Prostate gland (tissue), 2 donors: ENCODE measurements at regions not wholly inside any gene's neighbourhood (a gene's known extent, or its start where the extent isn't known, plus 50 kb on each side); places are given as distances from the start of the nearest gene placed in this dataset.

ENCODE experiments used
- DNase-seq: peaks from one replicate; pipeline ENCODE4 v3.0.0-alpha.2; 2019; ENCODE audit warnings: low spot score
- H3K27ac ChIP-seq, 2 donors: fragments of 200-600 bp; sonication (generic); 2 replicates each; pipeline ENCODE4 v1.5.1; 2017 to 2019
- H3K27me3 ChIP-seq: fragments of 200-600 bp; sonication (generic); replicated peaks from 2 replicates; pipeline ENCODE4 v1.5.1; 2019; ENCODE audit not compliant: insufficient read depth
- H3K36me3 ChIP-seq, 2 donors: fragments of 200-600 bp; sonication (generic); 1 replicate in 1 of 2; 2 replicates in 1 of 2; pipeline versions ENCODE4 v1.5.1 to v1.8.1; 2017 to 2019
- H3K4me1 ChIP-seq: fragments of 200-600 bp; sonication (generic); replicated peaks from 2 replicates; pipeline ENCODE4 v1.5.1; 2019
- H3K4me3 ChIP-seq, 2 donors: fragments of 200-600 bp; sonication (generic); 2 replicates each; pipeline ENCODE4 v1.5.1; 2017 to 2019
- H3K9me3 ChIP-seq: fragments of 200-600 bp; sonication (generic); 2 replicates; pipeline ENCODE4 v1.5.1; 2017
- POLR2A ChIP-seq: fragments of 450-650 bp; IDR thresholded peaks from one replicate; pipeline ENCODE4 v1.6.1; 2016; ENCODE audit warnings: antibody characterized with exemption, mild to moderate bottlenecking
- POLR2AphosphoS5 ChIP-seq: sonication (generic); formaldehyde crosslinking; IDR thresholded peaks from one replicate; pipeline ENCODE4 v1.6.1; 2017; ENCODE audit warnings: antibody characterized with exemption
- WGBS: methylation state at CpG from one replicate; pipeline ENCODE4 v1.1.5; 2018; 5-methylcytosine and 5-hydroxymethylcytosine counted together
- intact Hi-C: fragments of 100-400 bp; cut with DNase I; formaldehyde crosslinking; loops from one replicate; pipeline ENCODE4 v1.14.2; 2022
- TF ChIP-seq, protein P1 (sequence below), 4 experiments: fragments of 200-600 bp in 2 of 4; fragments of 450-650 bp in 2 of 4; sonication (generic) in 2 of 4; IDR thresholded peaks; 1 replicate in 3 of 4; 2 replicates in 1 of 4; pipeline ENCODE4 v1.5.1; 2016 to 2019; ENCODE audit warnings: antibody characterized with exemption in 4 of 4, mild to moderate bottlenecking in 2 of 4, moderate library complexity in 2 of 4

DNA sequence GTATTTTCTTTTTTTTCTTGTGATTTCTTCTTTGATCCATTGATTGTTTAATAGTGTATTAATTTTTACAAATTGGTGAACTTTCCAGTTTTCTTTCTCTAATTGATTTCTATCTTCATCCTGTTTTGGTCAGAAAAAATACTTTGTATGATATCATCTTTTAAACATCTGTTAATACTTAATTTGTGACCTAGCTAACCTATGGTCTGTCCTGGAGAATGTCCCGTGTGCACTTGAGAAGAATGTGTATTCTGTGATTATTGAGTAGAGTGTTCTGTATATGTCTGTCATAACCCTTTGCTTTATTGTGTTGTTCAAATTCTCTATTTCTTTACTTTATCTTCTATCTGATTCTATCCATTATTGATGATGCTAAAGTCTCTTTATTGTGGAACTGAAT, 65.8 kb upstream of the ZEB1 start:
- no peak overlapping the region for H3K27ac ChIP-seq

DNA sequence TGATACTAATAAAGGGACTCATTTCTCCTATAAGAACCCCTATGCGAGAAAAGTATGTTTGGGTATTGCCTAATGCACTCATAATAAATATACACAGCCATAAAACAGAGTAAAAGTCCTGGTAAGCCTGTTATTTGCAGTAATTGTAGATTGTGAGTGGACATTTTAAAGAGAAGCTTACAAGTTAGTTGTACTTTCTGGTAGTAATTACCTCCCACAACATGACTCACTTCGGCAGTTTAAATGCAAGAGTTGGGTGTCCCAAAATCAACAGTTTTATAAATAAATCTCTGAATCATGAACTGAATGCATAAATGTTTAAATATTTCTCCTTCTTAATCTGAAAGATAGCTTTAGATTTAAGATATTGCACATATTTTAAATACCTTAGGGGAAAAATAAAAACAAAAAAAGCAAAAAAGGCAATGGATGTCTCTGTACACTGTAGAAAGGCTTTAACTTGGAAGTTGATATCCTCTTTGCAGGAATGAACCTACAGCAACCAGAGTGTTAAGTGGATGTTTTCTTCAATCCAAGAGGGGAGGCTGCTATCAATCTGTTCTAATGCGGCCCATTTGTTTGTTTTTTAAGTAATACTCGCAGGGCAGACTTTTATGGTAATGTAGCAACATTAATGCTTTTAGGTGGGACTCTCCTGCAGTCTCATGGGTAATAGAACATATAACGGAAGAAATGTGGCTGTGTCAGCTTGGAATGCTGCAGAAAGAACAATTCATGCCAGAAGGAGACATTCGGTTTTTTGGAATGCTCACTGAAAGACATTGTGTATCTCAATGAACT, 57.3 kb upstream of the ZEB1 start:
- 30% methylated on average over 6 of the region's 6 CpGs for WGBS
- no peak for DNase-seq

More for the DNA sequence above, 65.8 kb upstream of the ZEB1 start:
- TF ChIP-seq POLR2AphosphoS5 (no peak), POLR2A (no peak)
- TF ChIP-seq, protein P1, sequence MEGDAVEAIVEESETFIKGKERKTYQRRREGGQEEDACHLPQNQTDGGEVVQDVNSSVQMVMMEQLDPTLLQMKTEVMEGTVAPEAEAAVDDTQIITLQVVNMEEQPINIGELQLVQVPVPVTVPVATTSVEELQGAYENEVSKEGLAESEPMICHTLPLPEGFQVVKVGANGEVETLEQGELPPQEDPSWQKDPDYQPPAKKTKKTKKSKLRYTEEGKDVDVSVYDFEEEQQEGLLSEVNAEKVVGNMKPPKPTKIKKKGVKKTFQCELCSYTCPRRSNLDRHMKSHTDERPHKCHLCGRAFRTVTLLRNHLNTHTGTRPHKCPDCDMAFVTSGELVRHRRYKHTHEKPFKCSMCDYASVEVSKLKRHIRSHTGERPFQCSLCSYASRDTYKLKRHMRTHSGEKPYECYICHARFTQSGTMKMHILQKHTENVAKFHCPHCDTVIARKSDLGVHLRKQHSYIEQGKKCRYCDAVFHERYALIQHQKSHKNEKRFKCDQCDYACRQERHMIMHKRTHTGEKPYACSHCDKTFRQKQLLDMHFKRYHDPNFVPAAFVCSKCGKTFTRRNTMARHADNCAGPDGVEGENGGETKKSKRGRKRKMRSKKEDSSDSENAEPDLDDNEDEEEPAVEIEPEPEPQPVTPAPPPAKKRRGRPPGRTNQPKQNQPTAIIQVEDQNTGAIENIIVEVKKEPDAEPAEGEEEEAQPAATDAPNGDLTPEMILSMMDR (IDR thresholded peaks at IDR 0.05) = no peak
- no peak for DNase-seq
- H3K4me1 ChIP-seq = no peaks in the 10 kb centered on the region
- H3K4me3 ChIP-seq = no peak overlapping the region
- intact Hi-C loops = no loop called here
- no peaks in the 10 kb centered on the region for H3K27me3 ChIP-seq
- WGBS = 83% methylated on average over 1 of the region's 1 CpG
- H3K36me3 ChIP-seq = no peaks in the 10 kb centered on the region
- H3K9me3 ChIP-seq = no peaks in the 10 kb centered on the region

DNA sequence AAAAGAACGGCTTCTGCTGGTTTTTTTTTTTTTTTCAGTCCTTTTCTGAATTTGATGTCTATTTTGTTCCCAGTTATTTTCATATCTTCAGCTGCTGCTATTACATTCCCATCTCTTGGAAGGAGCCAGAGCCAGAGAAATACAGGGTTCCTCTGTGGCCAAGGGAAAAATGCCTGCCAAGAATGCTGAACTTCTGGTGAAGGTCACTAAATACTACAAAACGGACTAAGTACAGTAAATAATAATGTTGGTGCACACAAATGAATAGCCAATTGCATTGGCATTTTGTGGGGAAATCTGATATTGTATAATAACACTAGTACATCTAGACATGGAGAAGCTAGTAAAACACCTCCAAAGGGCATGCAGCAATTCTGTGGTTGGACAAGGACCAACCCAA, 56.3 kb upstream of the ZEB1 start:
- no peak for DNase-seq
- Histone ChIP-seq H3K4me3 (no peak overlapping the region), H3K4me1 (no peaks in the 10 kb centered on the region), H3K27ac (no peak overlapping the region), H3K36me3 (no peaks in the 10 kb centered on the region), H3K27me3 (no peaks in the 10 kb centered on the region), H3K9me3 (no peaks in the 10 kb centered on the region)
- intact Hi-C loops = no loop called here
- TF ChIP-seq POLR2AphosphoS5 (no peak), POLR2A (no peak)
- TF ChIP-seq, protein P1 (IDR thresholded peaks at IDR 0.05) = no peak
- 29% methylated on average over 2 of the region's 2 CpGs for WGBS

More for the DNA sequence above, 57.3 kb upstream of the ZEB1 start:
- Histone ChIP-seq H3K36me3 (no peaks in the 10 kb centered on the region), H3K27ac (no peak overlapping the region), H3K4me1 (no peaks in the 10 kb centered on the region), H3K4me3 (no peak overlapping the region), H3K27me3 (no peaks in the 10 kb centered on the region), H3K9me3 (no peaks in the 10 kb centered on the region)
- intact Hi-C loops = no loop called here
- no peak for TF ChIP-seq POLR2A
- TF ChIP-seq, protein P1 (IDR thresholded peaks at IDR 0.05) = no peak
- TF ChIP-seq POLR2AphosphoS5 = no peak

DNA sequence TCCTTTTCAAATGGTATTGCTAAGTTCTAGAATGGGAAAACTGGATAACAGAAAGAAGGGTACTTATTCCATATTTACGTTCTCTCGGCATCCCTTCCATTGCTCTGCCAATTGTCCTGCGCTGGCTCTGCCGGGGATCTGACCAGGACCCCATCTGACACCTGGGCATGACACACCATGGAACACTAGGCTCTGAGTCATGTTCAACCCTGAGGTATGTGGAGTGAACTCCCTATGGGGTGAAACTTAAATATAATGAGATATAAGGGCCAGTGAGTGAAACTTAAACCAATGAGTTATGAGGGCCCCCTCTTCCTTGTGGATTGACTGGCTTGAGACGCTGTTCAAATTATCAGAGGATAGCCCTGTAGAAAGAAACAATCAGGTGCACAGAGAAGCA, 55.1 kb upstream of the ZEB1 start:
- Histone ChIP-seq H3K4me3 (no peak overlapping the region), H3K9me3 (no peaks in the 10 kb centered on the region), H3K27ac (no peak overlapping the region), H3K27me3 (no peaks in the 10 kb centered on the region), H3K36me3 (no peaks in the 10 kb centered on the region), H3K4me1 (no peaks in the 10 kb centered on the region)
- TF ChIP-seq POLR2A = no peak
- TF ChIP-seq, protein P1 (IDR thresholded peaks at IDR 0.05) = no peak
- no peak for TF ChIP-seq POLR2AphosphoS5
- DNase-seq = no peak
- 94% methylated on average over 5 of the region's 5 CpGs for WGBS
- intact Hi-C loops = no loop called here
